Activated effector memory CD4-positive, alpha-beta T cell treated with anti-CD3 and anti-CD28 coated beads, Interleukin-2, amount 50 U/mL, for 16 hours (primary cell): ENCODE measurements at regions not wholly inside any gene's neighbourhood (a gene's known extent, or its start where the extent isn't known, plus 50 kb on each side); places are given as distances from the start of the nearest gene placed in this dataset.
"Not testable (repeated sequence)": the region's sequence is repeated elsewhere in the genome, so short reads cannot be mapped to it uniquely, and the experiment has no call there.

Experiments used
- DNase-seq: peaks from one replicate; pipeline ENCODE4 v3.0.0-alpha.2; 2020

DNA sequence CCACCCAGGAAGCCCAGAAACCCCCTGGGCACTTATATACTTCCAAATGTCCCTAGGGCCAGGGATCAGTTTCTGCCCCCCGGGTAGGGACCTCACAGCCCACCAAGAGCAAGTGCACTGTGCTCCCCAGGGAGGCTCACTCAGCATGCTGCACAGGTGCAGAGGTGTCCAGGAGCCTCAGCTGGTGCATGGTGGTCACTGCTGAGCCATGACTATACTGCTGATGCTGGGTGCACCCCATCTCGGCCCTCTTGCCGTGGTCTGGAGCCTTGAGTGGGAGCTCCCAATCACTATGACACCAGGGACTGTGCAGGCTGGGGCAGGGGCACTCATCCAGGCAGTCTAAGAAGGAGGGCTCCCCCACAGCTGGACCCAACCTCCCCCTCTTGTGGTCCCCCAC lies 617.8 kb upstream of the RAB6C start:
- DNase-seq, result no peak

DNA sequence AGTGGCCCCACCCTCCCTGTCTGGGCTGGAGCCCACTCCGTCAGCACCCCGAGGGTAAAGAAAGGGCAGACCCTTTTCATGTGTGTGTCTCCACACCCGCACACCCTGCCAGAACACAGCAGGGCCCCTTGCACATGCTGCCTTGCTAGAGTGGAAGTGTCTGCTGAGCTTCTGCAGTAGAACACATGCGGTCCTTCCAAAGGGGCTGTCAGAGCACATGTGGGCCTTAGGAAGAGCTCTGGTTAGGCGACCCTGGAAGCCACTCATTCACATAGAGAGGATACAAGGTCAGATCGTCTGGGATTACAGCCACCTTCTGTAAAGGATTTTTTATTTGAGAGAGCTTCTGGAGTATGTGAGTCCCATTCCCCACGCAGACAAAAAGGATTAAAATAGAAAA lies 613.2 kb upstream of the RAB6C start:
- no peak for DNase-seq

DNA sequence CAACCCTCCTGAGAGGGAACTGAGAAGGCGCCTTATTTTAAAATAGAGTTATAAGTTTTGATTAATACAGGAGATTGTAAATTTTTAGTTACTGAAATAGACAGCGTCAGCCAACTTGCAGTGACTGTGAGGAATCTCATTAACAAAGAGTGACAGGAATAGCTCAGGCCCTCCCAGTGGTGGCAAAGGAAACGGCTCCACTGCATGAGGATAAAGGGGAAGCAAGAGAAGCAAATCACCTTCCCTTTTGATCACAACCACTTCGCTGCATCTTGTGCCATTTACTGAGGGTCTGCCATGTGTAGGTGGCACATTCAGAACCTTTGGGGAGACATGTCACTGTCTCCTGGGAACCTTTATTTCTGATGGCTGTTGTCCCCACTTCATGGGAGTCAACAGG lies 612.4 kb upstream of the RAB6C start:
- no peak for DNase-seq

DNA sequence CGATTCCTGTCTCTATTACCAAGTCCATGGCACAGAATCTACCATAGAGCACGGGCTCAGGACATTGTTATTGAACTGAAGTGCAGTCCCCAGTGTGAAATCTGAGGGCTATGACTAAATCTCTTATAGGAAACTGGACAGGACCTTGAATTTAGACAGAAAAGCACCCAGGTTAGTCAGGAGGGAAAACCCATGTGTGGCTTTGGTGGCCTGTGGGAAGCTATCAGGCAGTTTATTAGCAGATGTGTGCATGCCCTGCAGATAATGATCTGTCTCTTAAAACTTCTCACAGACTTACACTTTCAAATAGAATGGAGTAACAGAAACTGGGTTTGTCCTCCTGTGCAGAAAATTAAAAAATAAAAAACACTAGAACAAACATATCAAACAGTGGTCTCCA lies 610.0 kb upstream of the RAB6C start:
- DNase-seq, result no peak

DNA sequence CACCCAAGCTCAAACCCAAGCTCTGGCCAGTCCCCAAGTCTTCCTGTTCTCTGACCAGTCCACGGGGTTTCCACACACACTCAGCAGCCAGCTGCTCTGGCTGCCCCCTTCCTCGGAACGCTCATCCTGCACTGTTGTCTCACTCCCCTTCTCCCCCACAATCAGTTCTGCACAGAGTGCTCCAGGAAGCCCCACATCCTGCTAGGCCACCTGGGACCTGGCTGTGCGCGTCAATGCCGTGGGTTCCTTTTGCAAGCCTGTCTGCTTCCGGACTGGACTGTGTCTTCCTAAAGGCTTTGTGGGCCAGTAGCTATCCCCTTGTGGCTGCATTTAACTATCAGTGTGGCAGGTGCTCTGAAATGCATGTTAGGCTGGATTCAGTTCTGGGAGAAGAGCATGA lies 605.0 kb upstream of the RAB6C start:
- DNase-seq, result no peak

DNA sequence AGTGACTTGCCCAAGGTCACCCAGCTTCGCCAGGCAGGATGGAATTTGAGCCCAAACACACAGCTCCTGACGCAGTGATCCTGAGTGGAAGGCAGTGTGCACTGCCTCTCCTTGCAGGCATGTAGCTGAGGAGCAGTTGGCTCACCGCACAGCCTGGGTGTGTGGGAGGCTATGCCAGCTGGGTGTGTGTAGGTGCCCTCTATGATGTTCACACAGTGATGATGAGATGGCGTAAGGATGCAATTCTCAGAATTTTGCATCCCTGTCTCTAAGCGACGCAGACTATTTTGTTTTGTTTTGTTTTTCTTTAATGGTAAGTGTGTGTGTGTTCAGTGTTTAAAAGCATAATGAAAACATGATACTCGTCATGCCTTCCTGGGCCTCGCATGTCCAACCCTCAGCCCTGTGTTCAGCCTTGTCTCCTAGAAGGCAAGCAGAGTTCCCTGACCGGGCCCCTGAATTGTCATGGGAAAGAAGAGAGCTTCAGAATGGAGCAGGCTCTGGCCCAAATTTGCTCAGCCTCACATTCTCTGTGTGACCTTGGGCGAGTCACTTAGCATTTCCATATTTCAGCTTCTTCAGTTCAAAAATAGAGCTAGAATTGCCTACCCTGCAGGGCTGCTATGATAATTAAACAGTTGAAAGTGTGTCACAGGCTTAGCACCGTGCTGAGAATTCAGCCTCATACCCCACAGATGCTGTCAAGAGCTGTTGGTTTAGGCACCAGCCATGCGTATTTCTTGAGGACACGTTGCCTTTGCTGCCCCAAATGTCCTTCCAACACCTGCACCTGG lies 603.6 kb upstream of the RAB6C start:
- no peak for DNase-seq

DNA sequence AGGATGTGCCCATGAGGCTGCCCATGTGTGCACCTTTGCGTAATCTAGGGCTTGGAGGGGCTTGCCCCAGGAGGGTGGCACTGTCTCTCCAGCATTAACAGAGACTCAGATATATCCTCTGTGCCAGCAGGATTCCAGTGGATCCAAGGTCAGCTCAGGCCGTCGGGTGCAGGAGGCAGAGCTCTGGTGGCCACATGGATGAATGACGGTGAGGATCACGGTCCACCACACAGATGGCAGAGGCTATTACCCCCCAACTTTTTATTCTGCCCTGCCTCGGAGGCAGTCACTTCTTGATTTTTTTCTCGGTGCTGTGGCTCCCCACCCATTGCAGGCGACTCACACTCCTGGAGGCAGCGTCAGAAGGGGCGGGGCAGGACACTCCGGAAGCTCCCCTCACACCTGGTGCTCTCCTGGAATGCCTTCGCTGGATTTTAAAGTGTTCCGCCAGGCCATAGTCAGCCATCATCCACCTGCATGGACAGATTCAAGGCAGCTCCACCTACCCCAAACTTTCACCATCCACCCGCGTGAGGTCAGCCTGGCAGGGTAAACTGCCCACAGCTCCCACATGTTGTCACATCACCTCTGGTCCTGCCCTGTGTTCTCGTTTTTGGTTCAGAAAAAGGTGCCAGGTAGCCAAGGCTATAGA lies 602.9 kb upstream of the RAB6C start:
- no peak for DNase-seq

DNA sequence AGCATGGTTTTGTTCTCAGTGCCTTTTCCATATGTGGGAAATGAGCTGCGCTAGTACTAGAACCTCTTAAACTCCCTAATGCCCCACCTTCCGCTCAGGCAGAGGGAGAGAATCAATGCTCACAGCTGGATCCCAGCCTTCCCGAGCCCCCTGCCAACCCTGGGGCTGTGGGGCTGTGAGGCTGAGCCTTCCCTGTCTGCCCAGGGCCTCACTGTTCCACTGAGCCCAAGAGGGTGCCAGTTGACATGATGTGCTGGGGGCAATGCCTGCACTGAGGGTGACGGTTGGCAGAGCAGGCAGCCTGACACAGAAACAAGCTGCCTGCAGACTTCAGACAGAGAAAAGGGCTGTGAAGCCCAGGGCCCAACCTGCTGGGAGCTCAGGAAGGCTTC lies 602.4 kb upstream of the RAB6C start:
- DNase-seq, result no peak

DNA sequence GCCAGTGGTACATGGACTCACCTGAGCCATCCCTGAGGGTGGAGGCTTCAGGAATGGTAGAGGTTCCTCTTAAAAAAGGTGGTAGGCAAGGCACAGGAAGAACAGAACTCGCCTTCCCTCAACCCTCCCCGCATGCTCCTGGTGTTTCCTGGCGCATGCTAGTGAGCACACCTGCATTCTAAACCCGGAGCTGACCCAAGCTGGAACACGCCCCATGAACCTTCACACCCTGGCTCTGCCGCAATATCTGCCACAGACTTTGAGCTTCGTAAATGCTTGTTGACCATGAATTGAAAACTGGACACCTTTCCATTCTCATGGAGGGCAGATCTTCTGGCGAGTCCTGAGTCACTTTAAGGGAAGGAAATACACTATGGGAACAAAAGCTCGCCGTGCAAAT lies 601.3 kb upstream of the RAB6C start:
- DNase-seq, result no peak

DNA sequence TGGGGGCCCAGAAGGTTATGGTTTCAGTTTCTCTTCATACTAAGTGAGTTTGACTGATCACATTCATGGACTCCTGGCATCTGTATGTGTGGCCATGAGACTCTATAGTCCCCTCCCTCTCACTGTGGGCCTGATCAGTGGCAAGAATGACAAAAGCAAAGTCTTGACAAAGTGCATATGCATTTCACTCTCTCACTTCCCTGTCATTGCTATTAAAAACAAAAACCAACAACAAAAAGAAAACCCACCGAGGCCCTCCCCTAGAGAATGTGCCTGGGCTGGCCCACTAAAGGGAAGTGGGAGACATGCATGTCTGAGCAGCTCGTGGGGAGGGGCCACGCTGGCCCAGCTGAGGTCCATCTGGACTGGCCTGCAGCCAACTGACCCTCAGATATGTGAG lies 600.1 kb upstream of the RAB6C start:
- no peak for DNase-seq

DNA sequence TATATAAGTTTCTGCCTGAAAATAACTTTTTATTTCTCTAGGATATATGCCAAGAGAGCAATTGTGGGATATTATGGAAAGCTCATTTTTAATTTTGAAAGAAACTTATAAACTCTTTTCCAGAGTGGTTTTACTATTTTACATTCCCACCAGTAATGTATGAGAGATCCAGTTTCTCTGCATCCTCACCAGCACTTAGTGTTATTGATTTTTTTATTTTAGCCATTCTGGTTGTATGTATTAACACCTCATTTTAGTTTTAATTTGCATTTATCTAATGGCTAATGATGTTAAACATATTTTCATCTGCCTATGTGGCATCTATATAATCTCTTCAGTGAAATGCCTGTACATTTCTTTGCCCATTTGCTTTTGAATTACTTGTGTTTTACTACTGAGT lies 597.7 kb upstream of the RAB6C start:
- no peak for DNase-seq

DNA sequence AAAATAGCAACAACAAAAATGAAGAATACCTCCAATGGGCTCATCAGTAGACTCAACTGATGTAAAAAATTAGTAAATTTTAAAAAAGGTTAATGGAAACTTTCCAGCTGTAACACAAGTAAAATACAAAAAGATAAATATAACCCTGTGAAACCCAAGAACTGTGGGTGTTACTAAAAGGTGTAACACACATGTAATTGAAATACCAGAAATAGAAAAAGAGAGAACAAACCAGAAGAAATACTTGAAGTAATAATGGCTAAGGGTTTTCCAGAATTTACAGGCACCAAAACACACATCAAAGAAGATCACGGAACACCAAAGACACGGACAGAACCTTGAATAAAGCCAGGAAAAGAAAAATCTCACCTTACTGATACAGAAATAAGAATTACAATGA lies 590.6 kb upstream of the RAB6C start:
- DNase-seq, result no peak

DNA sequence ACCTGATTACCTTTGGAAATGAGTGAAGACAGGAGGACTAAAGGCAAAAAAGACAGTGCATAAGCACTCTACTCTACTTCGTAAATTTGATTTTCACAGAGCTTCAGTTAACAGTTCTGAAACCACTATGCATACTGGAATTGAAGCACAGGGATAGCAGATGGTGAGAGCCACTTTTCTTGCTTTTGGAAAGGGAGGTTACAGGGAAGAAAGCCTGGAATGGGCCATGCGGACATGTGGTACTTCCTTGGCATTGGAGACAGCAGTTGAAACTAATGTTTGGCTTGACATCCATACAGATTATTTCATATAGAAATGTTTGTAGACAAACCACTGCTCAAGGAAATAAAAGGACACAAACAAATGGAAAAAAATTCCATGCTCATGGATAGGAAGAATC lies 585.6 kb upstream of the RAB6C start:
- DNase-seq, result no peak

DNA sequence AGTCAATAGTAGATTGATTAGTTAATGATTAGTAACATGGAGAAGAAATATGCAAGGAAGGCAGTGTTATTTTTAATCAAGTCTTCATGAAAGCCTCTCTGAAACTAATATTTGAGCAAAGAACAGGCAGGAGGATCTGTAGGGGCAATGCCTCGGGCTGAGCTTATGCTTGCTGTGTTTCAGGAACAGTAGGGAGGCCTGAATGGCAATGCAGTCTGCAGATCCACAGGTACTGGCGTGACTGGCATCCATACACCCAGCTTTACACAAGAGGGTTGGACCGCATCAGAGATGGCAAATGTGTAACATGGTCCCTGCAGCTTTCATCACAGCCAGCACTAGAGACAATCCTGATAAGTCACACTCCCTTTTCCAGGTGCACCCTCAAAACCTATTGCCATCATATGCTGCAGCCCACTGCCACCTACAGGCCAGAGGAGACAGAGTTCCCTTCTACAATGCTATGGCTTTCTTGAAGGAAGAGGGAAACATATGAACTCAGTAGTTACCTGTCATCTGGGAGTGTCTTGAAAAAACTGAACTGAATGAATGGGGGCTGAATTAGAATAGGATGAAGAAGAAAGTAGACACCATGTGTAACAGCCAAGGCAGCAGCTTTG lies 582.4 kb upstream of the RAB6C start:
- DNase-seq, result no peak

DNA sequence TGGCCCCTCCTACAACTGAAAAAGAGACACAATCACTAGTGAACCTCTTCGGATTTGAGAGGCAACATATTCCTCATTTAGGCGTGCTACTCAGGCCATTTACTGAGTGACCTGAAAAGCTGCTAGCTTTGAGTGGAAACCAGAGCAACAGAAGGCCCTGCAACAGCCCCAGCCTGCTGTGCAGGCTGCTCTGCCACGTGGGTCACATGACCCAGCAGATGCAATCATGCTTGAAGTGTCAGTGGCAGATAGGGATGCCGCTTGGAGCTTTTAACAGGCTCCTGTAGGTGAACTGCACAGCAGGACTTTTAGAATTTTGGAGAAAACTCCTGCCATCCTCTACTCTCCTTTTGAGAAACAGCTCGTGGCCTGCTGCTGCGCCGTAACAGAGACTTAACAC lies 578.6 kb upstream of the RAB6C start:
- DNase-seq, result no peak

DNA sequence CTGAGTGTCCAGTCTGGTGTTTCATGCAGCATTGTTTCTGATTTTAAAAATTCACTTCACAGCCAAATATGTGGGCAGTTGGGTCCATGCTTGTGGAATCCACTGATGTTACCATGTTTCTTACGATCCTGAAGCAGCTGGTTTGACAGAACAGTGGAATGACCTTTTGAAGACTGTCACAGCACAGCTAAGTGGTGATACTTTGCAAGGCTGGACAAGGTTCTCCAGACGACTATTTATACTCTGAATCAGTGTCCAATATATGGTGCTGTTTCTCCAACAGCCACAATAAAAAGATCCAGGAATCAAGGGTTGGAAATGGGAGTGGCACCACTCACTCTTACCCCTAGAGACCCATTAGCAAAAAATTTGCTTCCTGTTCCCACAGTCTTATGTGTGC lies 577.4 kb upstream of the RAB6C start:
- DNase-seq, result no peak

DNA sequence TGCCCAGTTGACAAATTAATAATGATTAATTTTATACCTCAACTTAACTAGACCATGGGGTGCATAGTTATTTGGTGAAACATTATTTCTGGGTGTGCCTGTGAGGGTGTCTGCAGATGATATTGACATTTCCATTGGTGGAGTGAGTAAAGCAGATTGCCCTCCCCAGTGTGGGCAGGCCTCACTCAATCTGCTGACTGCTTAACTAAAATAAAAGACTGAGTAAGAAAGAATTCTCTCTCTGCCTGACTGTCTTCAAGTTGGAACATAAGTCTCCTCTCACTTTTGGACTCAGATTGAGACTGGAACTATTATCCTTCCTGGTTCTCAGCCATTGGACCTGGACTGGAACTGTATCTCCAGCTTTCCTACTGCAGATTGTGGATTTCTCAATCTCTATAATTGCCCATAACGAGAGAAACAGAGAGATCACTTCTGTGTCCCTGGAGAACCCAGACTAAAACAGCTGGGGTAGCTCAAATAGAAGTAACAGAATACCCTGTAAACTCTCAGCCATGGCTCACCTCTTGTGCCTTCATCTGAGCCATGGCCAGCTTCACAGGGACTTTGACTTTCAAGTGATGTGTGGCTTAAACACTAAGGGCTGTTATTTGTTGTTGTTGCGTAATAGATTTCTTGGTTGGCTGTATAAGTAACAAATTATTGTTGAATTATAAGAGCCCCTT lies 575.3 kb upstream of the RAB6C start:
- no peak for DNase-seq

DNA sequence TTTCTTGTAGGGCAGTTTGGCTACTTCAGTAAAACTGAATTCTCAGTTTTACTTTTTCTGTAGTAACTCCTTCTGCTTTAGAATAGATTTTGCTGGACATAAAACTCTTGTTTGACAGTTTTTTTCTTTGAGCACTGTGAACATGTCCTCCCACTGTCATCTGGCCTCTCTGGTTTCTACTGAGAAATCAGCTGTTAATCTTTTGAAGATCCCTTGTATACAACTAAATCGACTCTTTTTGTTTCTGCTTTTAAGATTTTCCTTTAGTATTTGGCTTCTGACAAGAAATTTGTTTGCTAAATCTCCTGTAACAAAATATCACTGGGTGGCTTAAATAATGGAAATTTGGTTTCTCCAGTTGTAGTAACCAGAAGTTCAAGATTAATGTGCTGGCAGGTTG lies 570.9 kb upstream of the RAB6C start:
- no peak for DNase-seq

DNA sequence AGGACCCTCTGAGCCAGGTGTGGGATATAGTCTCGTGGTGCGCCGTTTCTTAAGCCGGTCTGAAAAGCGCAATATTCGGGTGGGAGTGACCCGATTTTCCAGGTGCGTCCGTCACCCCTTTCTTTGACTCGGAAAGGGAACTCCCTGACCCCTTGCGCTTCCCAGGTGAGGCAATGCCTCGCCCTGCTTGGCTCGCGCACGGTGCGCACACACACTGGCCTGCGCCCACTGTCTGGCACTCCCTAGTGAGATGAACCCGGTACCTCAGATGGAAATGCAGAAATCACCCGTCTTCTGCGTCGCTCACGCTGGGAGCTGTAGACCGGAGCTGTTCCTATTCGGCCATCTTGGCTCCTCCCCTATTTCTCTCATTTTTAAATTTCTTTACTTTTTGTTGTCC lies 562.4 kb upstream of the RAB6C start:
- DNase-seq, result not testable (repeated sequence)

DNA sequence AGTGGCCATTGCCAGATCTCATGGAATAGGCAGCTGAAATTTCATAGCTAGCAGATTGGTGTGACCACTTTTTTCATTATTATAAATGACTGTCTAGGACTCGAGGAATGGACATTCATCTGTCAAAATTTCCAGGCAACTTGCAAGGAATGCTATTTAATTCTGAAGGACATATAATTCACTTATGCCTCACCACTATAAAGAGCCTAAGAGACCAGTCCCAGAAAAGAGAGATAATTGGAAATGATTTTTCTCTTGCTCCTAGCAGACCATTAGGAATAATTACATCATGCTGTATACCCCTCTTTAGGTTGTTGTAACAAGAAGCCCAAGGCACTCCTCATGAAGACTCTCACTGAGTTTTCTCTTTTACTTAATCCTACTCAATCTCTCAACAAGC lies 557.4 kb upstream of the RAB6C start:
- no peak for DNase-seq

DNA sequence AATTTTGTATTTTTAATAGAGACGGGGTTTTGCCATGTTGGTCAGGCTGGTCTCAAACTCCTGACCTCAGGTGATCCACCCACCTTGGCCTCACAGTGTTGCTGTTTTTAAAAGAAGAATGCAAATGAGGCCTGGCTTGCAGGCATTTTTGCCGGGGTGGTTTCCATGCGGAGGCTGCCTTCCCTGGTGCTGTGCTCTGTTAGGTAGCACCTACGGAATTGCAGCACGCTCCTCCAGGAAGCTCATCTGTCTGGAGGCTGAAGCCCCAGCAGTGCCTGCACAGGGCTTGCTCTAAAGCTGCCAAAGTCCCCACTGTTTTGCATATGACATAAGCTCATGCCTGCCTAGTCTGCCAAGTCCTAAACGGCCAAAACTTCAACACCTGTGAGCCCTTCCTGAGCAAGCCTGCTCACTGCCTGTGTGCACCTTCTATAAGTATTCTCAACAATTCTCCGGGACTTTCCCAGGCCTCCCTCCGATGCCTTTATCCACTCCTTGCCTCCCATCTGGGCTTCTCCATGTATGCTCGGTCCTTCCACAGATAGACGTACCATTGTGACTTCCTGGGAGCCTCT lies 551.3 kb upstream of the RAB6C start:
- no peak for DNase-seq

DNA sequence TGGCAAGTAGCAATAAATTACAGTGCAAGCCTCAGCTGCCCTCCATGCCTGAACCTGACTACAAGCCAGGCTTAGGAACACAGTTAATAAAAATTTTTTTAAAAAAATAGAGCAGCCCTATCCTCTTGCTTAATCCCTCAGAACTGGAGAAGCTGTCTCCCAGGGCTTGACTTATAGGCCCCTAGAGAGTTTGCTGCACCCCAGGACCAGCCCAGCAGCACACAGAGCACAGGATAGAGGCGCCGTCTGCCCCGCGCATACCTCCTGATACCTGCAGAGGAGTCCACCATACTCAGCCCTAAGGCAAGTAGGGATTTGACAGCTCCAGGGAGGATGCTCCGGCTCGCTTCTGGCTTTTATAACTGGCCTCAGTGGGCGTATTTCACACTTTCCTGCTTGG lies 548.6 kb upstream of the RAB6C start:
- DNase-seq, result no peak

DNA sequence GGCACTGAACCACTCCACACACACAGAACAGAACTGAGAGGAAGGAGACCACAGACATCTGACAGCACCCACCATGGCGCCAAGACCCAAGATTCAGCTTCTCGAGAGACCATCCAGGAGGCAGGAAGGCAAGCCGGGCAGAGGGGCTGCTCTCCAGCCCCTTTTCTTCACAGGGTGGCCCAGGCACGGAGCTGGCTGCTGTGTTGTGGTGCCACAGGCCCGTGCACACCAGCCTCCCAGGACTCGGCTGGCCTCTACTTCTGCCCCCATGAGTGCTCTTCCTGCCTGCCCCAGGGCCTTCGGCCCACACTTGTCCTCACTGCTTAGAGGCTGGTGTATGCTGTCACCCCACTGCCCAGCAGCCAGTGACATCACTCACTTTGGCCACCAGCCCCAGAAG lies 547.6 kb upstream of the RAB6C start:
- DNase-seq, result no peak

DNA sequence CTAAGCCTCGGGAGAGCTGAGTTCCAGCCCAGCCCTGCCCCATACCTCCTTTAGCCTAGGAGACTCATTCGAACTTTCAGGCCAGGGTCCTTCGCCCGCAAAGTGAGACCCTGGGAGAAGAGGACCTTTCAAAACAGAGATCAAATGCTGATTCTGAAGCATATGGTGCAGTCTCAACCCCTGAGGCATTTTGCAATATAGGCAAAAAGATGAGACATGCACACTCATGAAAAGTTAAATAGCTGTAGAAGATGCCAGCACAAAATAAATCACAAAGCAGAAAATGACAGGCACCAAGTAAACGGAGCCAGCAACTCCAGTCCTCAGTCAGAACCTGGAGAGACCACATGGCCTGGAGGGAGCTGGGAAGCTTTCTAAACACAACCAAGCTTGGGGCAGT lies 542.7 kb upstream of the RAB6C start:
- no peak for DNase-seq
